ENCODE measurements at regions not wholly inside any gene's neighbourhood (a gene's known extent, or its start where the extent isn't known, plus 50 kb on each side); places are given as distances from the start of the nearest gene placed in this dataset.

GRCh38 chr21:27026501-27026900 lies 59.6 kb upstream of the ADAMTS5 start:
- TF ChIP-seq, protein P1, sequence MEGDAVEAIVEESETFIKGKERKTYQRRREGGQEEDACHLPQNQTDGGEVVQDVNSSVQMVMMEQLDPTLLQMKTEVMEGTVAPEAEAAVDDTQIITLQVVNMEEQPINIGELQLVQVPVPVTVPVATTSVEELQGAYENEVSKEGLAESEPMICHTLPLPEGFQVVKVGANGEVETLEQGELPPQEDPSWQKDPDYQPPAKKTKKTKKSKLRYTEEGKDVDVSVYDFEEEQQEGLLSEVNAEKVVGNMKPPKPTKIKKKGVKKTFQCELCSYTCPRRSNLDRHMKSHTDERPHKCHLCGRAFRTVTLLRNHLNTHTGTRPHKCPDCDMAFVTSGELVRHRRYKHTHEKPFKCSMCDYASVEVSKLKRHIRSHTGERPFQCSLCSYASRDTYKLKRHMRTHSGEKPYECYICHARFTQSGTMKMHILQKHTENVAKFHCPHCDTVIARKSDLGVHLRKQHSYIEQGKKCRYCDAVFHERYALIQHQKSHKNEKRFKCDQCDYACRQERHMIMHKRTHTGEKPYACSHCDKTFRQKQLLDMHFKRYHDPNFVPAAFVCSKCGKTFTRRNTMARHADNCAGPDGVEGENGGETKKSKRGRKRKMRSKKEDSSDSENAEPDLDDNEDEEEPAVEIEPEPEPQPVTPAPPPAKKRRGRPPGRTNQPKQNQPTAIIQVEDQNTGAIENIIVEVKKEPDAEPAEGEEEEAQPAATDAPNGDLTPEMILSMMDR (IDR thresholded peaks at IDR 0.05): no peak
- TF ChIP-seq POLR2A (IDR thresholded peaks at IDR 0.05): no peak
